ENCODE measurements at regions not wholly inside any gene's neighbourhood (a gene's known extent, or its start where the extent isn't known, plus 50 kb on each side); places are given as distances from the start of the nearest gene placed in this dataset.

DNA sequence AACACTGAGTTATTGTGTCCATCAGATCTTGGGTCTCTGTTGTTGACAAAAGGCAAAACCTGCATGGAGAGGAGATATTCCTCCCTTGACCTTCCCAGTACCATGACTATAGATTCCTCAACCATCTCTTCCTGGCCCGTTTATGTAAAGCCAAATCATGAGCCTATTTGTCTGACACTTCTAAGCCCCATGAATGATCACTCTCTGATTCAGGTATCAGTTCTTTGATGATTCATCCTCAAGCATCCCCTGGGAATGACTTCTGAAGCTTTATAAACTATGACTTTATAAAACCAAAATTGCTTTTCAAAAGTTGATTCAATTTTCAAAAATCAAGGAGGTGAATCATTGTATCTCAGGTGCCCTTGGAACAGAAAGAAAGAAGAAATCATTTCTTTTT is 78.7 kb upstream of the LOC128125822 start:
- H3K4me3 ChIP-seq (ENCODE audit: low read depth, low read length), result no peak overlapping the region
- no peak for DNase-seq (ENCODE audit: low read depth)
- TF ChIP-seq, protein P1, sequence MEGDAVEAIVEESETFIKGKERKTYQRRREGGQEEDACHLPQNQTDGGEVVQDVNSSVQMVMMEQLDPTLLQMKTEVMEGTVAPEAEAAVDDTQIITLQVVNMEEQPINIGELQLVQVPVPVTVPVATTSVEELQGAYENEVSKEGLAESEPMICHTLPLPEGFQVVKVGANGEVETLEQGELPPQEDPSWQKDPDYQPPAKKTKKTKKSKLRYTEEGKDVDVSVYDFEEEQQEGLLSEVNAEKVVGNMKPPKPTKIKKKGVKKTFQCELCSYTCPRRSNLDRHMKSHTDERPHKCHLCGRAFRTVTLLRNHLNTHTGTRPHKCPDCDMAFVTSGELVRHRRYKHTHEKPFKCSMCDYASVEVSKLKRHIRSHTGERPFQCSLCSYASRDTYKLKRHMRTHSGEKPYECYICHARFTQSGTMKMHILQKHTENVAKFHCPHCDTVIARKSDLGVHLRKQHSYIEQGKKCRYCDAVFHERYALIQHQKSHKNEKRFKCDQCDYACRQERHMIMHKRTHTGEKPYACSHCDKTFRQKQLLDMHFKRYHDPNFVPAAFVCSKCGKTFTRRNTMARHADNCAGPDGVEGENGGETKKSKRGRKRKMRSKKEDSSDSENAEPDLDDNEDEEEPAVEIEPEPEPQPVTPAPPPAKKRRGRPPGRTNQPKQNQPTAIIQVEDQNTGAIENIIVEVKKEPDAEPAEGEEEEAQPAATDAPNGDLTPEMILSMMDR (conservative IDR thresholded peaks at IDR 0.05; ENCODE audit: low read depth, low read length), result no peak

DNA sequence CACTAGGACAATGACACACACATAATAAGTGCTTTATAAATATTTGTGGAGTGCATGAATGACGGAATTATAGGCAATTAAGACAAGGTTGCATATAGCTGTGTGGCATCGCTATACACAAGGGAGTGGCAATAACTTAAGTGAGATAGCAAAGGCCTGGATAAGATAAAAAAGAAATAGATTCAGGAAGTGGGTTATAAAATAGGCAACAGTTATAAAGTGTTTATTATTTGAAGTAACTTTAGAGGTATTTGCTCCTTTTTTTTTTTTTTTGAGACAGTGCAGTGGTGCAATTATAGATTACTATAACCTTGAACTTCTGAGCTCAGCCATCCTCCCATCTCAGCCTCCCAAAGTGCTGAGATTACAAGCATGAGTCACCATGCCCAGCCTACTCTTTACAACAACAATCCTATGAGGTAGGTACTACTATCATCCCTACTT is 75.9 kb upstream of the LOC128125822 start:
- no peak for DNase-seq (ENCODE audit: low read depth)
- H3K4me3 ChIP-seq (ENCODE audit: low read depth, low read length), result no peak overlapping the region
- TF ChIP-seq, protein P1 (conservative IDR thresholded peaks at IDR 0.05; ENCODE audit: low read depth, low read length), result no peak

- TF ChIP-seq, protein P1 (conservative IDR thresholded peaks at IDR 0.05; ENCODE audit: low read depth, low read length), result no peak
- no peak overlapping the region for H3K4me3 ChIP-seq (ENCODE audit: low read depth, low read length)
- no peak for DNase-seq (ENCODE audit: low read depth)
Measured at GRCh38 chr6:63502156-63502555, 70.1 kb upstream of the LOC128125822 start.

- DNase-seq (ENCODE audit: low read depth), result no peak
- H3K4me3 ChIP-seq (ENCODE audit: low read depth, low read length), result no peak overlapping the region
- TF ChIP-seq, protein P1 (conservative IDR thresholded peaks at IDR 0.05; ENCODE audit: low read depth, low read length), result no peak
Measured at GRCh38 chr6:63503199-63503598, 69.1 kb upstream of the LOC128125822 start.

DNA sequence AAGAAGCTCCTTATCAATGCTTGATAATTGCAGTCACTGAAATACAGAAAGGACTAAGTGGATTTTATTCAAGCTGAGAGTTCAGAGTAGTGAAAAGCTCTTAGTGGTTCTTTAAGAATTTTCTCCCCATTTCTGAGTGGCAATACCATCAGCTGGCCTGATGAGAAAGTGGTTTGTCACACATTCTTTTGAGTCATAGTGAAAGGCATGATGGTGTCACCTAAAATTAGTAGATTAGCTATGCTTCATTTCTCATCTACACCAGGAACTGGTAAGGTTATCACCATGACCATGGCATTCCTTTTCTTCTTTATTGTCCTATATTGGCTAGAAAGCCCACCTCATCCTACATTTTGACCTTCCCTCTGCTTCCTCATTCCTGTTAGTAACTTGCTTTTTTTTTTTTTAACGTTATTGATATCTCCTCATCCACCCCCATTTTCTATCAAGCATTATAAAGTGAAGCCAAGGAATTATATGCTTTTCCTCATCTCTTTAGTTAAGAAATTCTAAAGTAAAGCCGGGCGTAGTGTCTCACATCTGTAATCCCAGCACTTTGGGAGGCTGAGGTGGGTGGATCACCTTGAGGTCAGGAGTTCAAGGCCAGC is 67.4 kb upstream of the LOC128125822 start:
- TF ChIP-seq, protein P1 (conservative IDR thresholded peaks at IDR 0.05; ENCODE audit: low read depth, low read length), result no peak
- no peak overlapping the region for H3K4me3 ChIP-seq (ENCODE audit: low read depth, low read length)
- DNase-seq (ENCODE audit: low read depth), result no peak

GRCh38 chr6:63507096-63507495 is 65.2 kb upstream of the LOC128125822 start:
- TF ChIP-seq, protein P1 (conservative IDR thresholded peaks at IDR 0.05; ENCODE audit: low read depth, low read length), result peak; percentile 6
- DNase-seq (ENCODE audit: low read depth), result no peak
- no peak overlapping the region for H3K4me3 ChIP-seq (ENCODE audit: low read depth, low read length)

- no peak overlapping the region for H3K4me3 ChIP-seq (ENCODE audit: low read depth, low read length)
- DNase-seq (ENCODE audit: low read depth), result peak; percentile 39
- TF ChIP-seq, protein P1 (conservative IDR thresholded peaks at IDR 0.05; ENCODE audit: low read depth, low read length), result no peak
Measured at GRCh38 chr6:63509652-63510352, 62.5 kb upstream of the LOC128125822 start.

All from choroid plexus epithelial cell (primary cell).